ENCODE measurements at regions not wholly inside any gene's neighbourhood (a gene's known extent, or its start where the extent isn't known, plus 50 kb on each side); places are given as distances from the start of the nearest gene placed in this dataset.

DNA sequence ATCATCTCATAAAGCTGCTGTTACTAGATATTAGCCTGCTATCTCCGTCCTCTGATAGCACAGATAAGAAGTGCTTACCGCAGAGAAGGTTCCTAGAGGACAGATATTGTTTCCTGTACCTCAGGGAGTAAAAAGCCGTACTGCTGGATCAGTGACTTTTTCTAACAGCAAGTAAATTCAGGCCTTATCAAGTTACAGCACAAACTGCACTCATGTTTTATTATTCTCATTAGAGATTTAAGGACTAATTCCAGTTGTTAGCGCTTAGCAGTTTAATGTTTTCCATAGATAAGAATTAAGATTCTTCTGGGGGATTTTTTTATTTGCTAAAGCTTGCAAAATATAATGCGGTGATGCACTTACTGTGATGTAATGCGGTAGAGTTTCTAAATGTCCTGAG is 119.0 kb upstream of the OBI1 start:
- Histone ChIP-seq H3K27ac (no peak overlapping the region), H3K36me3 (ENCODE audit: low read depth, missing control alignments) (no peaks in the 10 kb centered on the region), H3K9me3 (no peaks in the 10 kb centered on the region), H3K4me1 (no peaks in the 10 kb centered on the region), H3K4me3 (no peak overlapping the region), H3K27me3 (no peaks in the 10 kb centered on the region)
- no peak for TF ChIP-seq POLR2A (IDR thresholded peaks at IDR 0.05)
- WGBS, 2 donors, result 35 to 38% methylated on average over 6 of the region's 6 CpGs
- no peak for DNase-seq
- intact Hi-C loops (cut with DNase I; ENCODE audit: low total_unique reads), result no loop called here

DNA sequence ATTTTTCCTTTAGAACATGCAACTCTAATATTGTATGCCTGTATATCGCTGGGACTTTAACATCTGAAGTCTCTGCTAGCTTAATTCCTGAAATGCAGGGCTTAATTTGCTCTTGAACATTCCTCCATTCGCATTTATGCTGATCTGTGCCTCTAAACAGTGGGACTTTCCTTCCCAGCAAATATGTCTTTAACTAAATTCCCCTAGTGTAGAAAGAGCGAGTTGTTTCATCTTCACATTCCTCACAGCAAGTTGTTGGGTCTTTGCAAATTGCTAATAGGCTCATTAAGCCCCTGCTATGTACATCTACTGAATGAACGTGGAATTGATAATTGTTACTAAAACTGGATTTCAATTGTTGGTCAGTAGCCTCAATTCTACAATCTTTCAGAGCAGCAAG is 118.4 kb upstream of the OBI1 start:
- Histone ChIP-seq H3K9me3 (no peaks in the 10 kb centered on the region), H3K4me1 (no peaks in the 10 kb centered on the region), H3K27me3 (no peaks in the 10 kb centered on the region), H3K36me3 (ENCODE audit: low read depth, missing control alignments) (no peaks in the 10 kb centered on the region), H3K27ac (no peak overlapping the region), H3K4me3 (no peak overlapping the region)
- intact Hi-C loops (cut with DNase I; ENCODE audit: low total_unique reads), result no loop called here
- no peak for TF ChIP-seq POLR2A (IDR thresholded peaks at IDR 0.05)
- TF ChIP-seq, protein P1, sequence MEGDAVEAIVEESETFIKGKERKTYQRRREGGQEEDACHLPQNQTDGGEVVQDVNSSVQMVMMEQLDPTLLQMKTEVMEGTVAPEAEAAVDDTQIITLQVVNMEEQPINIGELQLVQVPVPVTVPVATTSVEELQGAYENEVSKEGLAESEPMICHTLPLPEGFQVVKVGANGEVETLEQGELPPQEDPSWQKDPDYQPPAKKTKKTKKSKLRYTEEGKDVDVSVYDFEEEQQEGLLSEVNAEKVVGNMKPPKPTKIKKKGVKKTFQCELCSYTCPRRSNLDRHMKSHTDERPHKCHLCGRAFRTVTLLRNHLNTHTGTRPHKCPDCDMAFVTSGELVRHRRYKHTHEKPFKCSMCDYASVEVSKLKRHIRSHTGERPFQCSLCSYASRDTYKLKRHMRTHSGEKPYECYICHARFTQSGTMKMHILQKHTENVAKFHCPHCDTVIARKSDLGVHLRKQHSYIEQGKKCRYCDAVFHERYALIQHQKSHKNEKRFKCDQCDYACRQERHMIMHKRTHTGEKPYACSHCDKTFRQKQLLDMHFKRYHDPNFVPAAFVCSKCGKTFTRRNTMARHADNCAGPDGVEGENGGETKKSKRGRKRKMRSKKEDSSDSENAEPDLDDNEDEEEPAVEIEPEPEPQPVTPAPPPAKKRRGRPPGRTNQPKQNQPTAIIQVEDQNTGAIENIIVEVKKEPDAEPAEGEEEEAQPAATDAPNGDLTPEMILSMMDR (IDR thresholded peaks at IDR 0.05), result no peak
- 26 to 45% methylated on average over 4 of the region's 4 CpGs for WGBS, 2 donors
- DNase-seq, result no peak

DNA sequence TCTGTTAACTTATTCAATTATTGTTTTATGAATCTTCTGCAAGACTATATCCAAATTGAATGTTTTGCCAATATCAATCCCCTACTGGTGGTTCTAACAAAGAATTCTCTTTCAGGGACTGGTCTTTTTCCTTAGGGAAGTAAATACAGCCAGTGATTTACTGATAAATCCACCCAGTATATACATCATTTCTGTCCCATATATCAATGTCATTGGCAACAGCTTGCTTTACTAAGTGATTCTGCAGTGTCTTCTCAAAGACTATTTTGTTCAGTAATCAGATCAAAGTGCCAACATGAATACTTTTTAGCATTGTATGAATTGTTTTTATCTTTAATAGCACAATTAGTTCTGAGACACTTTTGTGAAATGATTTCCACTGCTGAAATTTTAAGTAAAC is 114.0 kb upstream of the OBI1 start:
- DNase-seq, result no peak
- TF ChIP-seq, protein P1 (IDR thresholded peaks at IDR 0.05), result no peak
- TF ChIP-seq POLR2A (IDR thresholded peaks at IDR 0.05), result no peak
- intact Hi-C loops (cut with DNase I; ENCODE audit: low total_unique reads), result no loop called here

DNA sequence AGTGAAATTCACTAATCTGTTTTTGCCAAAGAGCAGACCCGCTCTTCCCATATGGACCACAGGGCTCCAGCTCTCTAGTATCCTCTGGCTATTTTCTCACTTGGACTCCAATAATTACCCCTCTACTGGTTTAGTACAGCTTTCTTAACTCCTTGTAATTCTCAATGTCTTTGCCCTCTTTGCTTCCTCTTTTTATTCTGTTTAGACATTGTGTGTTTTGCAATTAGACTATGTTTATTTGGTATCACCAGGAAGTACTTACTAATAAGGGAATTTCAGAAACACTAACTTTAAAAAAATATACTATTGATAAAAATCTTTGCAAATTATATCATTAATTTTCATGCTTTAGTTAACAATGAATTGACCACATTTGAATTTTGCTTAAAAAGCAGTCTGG is 111.6 kb upstream of the OBI1 start:
- no peak overlapping the region for H3K27ac ChIP-seq
- WGBS, 2 donors, result 86 to 88% methylated on average over 1 of the region's 1 CpG
- TF ChIP-seq, protein P1 (IDR thresholded peaks at IDR 0.05), result no peak
- TF ChIP-seq POLR2A (IDR thresholded peaks at IDR 0.05), result no peak
- H3K4me3 ChIP-seq, result no peak overlapping the region
- H3K9me3 ChIP-seq, result no peaks in the 10 kb centered on the region
- H3K36me3 ChIP-seq (ENCODE audit: low read depth, missing control alignments), result no peaks in the 10 kb centered on the region
- no peaks in the 10 kb centered on the region for H3K4me1 ChIP-seq
- intact Hi-C loops (cut with DNase I; ENCODE audit: low total_unique reads), result no loop called here
- no peaks in the 10 kb centered on the region for H3K27me3 ChIP-seq
- DNase-seq, result no peak

More for the DNA sequence above, 114.0 kb upstream of the OBI1 start:
- no peaks in the 10 kb centered on the region for H3K36me3 ChIP-seq (ENCODE audit: low read depth, missing control alignments)
- H3K4me3 ChIP-seq, result no peak overlapping the region
- no peaks in the 10 kb centered on the region for H3K27me3 ChIP-seq
- H3K27ac ChIP-seq, result no peak overlapping the region
- H3K4me1 ChIP-seq, result no peaks in the 10 kb centered on the region
- no peaks in the 10 kb centered on the region for H3K9me3 ChIP-seq

DNA sequence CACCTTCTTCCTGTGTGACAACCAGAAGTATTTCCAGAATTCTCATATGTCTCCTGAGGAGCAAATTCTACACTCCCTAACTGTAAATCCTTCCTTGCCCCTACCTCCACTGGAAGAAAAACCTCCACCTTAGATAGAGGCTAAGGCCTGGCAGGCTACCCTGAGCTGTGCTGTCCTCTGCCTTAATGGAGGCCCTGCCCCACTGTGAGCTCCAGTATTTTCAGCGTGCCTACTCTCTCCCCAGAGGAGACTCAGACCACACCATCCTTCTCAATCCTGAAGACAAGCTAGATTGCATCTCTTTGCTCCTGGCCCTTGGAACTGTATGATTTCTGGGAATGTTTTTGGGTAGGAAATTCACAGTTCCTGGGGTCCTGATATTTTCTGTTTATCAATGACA is 110.0 kb upstream of the OBI1 start:
- intact Hi-C loops (cut with DNase I; ENCODE audit: low total_unique reads), result no loop called here
- Histone ChIP-seq H3K27ac (no peak overlapping the region), H3K9me3 (no peaks in the 10 kb centered on the region), H3K4me3 (no peak overlapping the region), H3K4me1 (no peaks in the 10 kb centered on the region), H3K27me3 (no peaks in the 10 kb centered on the region), H3K36me3 (ENCODE audit: low read depth, missing control alignments) (no peaks in the 10 kb centered on the region)
- DNase-seq, result no peak
- WGBS, 2 donors, result 75 to 94% methylated on average over 1 of the region's 1 CpG
- TF ChIP-seq, protein P1 (IDR thresholded peaks at IDR 0.05), result no peak
- no peak for TF ChIP-seq POLR2A (IDR thresholded peaks at IDR 0.05)
